ENCODE measurements at regions not wholly inside any gene's neighbourhood (a gene's known extent, or its start where the extent isn't known, plus 50 kb on each side); places are given as distances from the start of the nearest gene placed in this dataset.

DNA sequence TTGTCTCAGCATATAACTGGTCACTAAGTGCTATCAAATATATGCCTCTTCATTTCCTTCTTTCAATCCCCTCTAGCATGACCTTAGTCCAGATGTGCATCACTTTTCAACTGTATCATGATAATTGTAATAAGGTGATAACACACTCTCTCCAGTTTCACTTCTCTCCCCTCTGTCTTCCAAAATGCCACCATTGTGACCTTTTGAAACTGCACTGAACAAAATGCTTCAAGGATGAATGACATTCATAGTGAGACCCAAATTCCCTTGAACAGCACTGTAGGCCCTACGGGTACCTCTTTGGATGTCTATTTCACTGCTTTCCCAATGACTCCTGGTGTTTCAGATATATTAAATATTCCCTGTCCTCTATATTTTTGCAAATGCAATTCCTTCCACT is 224.8 kb downstream of the DNAJB9 start:
- TF ChIP-seq SNAI2 (CRISPR knock-in tag; IDR thresholded peaks at IDR 0.05) (no peak), ZNF70 (CRISPR knock-in tag; IDR thresholded peaks at IDR 0.05) (no peak), ZFP30 (CRISPR knock-in tag; IDR thresholded peaks at IDR 0.05) (no peak), ISL1 (CRISPR knock-in tag; IDR thresholded peaks at IDR 0.05) (no peak), OSR1 (CRISPR knock-in tag; IDR thresholded peaks at IDR 0.05) (no peak), ZNF565 (CRISPR knock-in tag; conservative IDR thresholded peaks at IDR 0.05; ENCODE audit: low read depth) (no peak), BACH2 (CRISPR knock-in tag; IDR thresholded peaks at IDR 0.05; ENCODE audit: borderline replicate concordance) (no peak), ZC3H10 (CRISPR knock-in tag; IDR thresholded peaks at IDR 0.05) (no peak), CSDC2 (CRISPR knock-in tag; IDR thresholded peaks at IDR 0.05) (no peak), ZFP3 (CRISPR knock-in tag; IDR thresholded peaks at IDR 0.05) (no peak), ESRRG (CRISPR knock-in tag; IDR thresholded peaks at IDR 0.05) (no peak), ZNF8 (CRISPR knock-in tag; IDR thresholded peaks at IDR 0.05) (no peak), TCF4 (CRISPR knock-in tag; IDR thresholded peaks at IDR 0.05; ENCODE audit: borderline replicate concordance) (no peak), TOX (CRISPR knock-in tag; IDR thresholded peaks at IDR 0.05; ENCODE audit: borderline replicate concordance) (no peak)
- TF ChIP-seq, protein P1, sequence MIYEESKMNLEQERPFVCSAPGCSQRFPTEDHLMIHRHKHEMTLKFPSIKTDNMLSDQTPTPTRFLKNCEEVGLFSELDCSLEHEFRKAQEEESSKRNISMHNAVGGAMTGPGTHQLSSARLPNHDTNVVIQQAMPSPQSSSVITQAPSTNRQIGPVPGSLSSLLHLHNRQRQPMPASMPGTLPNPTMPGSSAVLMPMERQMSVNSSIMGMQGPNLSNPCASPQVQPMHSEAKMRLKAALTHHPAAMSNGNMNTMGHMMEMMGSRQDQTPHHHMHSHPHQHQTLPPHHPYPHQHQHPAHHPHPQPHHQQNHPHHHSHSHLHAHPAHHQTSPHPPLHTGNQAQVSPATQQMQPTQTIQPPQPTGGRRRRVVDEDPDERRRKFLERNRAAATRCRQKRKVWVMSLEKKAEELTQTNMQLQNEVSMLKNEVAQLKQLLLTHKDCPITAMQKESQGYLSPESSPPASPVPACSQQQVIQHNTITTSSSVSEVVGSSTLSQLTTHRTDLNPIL (CRISPR knock-in tag; IDR thresholded peaks at IDR 0.05; ENCODE audit: low read depth), result no peak
- TF ChIP-seq, protein P2, sequence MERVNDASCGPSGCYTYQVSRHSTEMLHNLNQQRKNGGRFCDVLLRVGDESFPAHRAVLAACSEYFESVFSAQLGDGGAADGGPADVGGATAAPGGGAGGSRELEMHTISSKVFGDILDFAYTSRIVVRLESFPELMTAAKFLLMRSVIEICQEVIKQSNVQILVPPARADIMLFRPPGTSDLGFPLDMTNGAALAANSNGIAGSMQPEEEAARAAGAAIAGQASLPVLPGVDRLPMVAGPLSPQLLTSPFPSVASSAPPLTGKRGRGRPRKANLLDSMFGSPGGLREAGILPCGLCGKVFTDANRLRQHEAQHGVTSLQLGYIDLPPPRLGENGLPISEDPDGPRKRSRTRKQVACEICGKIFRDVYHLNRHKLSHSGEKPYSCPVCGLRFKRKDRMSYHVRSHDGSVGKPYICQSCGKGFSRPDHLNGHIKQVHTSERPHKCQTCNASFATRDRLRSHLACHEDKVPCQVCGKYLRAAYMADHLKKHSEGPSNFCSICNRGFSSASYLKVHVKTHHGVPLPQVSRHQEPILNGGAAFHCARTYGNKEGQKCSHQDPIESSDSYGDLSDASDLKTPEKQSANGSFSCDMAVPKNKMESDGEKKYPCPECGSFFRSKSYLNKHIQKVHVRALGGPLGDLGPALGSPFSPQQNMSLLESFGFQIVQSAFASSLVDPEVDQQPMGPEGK (CRISPR knock-in tag; IDR thresholded peaks at IDR 0.05; ENCODE audit: borderline replicate concordance), result no peak
- TF ChIP-seq, protein P3, sequence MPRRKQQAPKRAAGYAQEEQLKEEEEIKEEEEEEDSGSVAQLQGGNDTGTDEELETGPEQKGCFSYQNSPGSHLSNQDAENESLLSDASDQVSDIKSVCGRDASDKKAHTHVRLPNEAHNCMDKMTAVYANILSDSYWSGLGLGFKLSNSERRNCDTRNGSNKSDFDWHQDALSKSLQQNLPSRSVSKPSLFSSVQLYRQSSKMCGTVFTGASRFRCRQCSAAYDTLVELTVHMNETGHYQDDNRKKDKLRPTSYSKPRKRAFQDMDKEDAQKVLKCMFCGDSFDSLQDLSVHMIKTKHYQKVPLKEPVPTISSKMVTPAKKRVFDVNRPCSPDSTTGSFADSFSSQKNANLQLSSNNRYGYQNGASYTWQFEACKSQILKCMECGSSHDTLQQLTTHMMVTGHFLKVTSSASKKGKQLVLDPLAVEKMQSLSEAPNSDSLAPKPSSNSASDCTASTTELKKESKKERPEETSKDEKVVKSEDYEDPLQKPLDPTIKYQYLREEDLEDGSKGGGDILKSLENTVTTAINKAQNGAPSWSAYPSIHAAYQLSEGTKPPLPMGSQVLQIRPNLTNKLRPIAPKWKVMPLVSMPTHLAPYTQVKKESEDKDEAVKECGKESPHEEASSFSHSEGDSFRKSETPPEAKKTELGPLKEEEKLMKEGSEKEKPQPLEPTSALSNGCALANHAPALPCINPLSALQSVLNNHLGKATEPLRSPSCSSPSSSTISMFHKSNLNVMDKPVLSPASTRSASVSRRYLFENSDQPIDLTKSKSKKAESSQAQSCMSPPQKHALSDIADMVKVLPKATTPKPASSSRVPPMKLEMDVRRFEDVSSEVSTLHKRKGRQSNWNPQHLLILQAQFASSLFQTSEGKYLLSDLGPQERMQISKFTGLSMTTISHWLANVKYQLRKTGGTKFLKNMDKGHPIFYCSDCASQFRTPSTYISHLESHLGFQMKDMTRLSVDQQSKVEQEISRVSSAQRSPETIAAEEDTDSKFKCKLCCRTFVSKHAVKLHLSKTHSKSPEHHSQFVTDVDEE (CRISPR knock-in tag; IDR thresholded peaks at IDR 0.05), result no peak
- TF ChIP-seq, protein P4, sequence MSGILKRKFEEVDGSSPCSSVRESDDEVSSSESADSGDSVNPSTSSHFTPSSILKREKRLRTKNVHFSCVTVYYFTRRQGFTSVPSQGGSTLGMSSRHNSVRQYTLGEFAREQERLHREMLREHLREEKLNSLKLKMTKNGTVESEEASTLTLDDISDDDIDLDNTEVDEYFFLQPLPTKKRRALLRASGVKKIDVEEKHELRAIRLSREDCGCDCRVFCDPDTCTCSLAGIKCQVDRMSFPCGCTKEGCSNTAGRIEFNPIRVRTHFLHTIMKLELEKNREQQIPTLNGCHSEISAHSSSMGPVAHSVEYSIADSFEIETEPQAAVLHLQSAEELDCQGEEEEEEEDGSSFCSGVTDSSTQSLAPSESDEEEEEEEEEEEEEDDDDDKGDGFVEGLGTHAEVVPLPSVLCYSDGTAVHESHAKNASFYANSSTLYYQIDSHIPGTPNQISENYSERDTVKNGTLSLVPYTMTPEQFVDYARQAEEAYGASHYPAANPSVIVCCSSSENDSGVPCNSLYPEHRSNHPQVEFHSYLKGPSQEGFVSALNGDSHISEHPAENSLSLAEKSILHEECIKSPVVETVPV (CRISPR knock-in tag; IDR thresholded peaks at IDR 0.05), result no peak
- TF ChIP-seq, protein P5, sequence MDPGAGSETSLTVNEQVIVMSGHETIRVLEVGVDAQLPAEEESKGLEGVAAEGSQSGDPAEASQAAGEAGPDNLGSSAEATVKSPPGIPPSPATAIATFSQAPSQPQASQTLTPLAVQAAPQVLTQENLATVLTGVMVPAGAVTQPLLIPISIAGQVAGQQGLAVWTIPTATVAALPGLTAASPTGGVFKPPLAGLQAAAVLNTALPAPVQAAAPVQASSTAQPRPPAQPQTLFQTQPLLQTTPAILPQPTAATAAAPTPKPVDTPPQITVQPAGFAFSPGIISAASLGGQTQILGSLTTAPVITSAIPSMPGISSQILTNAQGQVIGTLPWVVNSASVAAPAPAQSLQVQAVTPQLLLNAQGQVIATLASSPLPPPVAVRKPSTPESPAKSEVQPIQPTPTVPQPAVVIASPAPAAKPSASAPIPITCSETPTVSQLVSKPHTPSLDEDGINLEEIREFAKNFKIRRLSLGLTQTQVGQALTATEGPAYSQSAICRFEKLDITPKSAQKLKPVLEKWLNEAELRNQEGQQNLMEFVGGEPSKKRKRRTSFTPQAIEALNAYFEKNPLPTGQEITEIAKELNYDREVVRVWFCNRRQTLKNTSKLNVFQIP (CRISPR knock-in tag; IDR thresholded peaks at IDR 0.05; ENCODE audit: borderline replicate concordance, low read depth), result no peak
- ATAC-seq, result no peak

DNA sequence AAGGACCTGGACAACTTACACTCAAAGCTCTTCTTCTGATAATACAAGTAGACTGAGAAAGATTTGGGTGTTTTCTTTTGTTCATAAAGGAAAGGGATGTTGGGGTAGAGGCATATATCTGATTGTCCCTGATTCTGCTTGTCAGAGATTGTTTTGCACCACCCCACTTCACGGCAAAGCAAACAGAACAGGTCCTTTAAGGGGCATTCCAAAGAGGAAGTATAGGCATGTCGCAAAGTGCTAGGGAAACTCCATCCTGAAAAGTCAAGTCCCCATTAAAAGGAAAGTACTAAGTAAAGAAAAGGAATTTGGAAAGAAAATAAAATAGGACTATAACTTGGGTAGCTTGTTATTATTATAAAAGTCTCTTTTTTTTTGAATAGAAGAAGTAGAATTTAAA is 233.0 kb downstream of the DNAJB9 start:
- TF ChIP-seq ZC3H10 (CRISPR knock-in tag; IDR thresholded peaks at IDR 0.05), result no peak

DNA sequence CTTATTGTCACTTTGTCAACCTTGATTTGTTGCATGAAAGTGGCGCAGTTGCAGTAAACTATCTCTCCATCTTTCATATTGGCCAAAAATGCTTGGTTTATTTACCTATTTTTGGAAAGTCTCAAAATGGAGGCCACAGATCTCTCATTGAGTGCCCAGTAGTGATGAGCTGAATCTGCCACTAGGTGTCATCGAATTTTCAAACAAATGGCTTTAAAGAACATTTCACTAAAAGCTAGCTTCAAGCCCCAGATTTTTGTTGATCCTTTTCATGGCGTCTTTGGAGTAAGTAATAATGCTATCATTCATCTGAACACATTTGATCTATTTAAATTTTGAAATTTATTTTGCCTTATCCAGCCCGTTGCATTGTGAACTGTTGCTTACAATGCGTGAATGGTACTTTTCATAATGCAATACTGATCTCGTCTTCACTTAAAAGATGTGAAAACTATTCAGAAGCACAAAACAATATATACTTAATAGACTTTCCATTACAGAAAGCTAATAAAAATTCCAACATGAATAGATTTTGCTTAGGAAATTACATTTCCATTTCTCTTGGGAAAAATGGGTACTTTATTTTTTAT is 236.2 kb downstream of the DNAJB9 start:
- TF ChIP-seq, protein P2 (CRISPR knock-in tag; IDR thresholded peaks at IDR 0.05; ENCODE audit: borderline replicate concordance), result no peak
- TF ChIP-seq ZNF565 (CRISPR knock-in tag; conservative IDR thresholded peaks at IDR 0.05; ENCODE audit: low read depth), result no peak
- TF ChIP-seq CSDC2 (CRISPR knock-in tag; IDR thresholded peaks at IDR 0.05), result no peak
- TF ChIP-seq, protein P5 (CRISPR knock-in tag; IDR thresholded peaks at IDR 0.05; ENCODE audit: borderline replicate concordance, low read depth), result no peak
- TF ChIP-seq, protein P1 (CRISPR knock-in tag; IDR thresholded peaks at IDR 0.05; ENCODE audit: low read depth), result no peak
- TF ChIP-seq GLIS3 (CRISPR knock-in tag; IDR thresholded peaks at IDR 0.05), result no peak
- TF ChIP-seq RARB (CRISPR knock-in tag; IDR thresholded peaks at IDR 0.05), result no peak
- no peak for TF ChIP-seq ISL1 (CRISPR knock-in tag; IDR thresholded peaks at IDR 0.05)
- TF ChIP-seq ZFP30 (CRISPR knock-in tag; IDR thresholded peaks at IDR 0.05), result no peak
- no peak for TF ChIP-seq ZC3H10 (CRISPR knock-in tag; IDR thresholded peaks at IDR 0.05)
- no peak for TF ChIP-seq ESRRG (CRISPR knock-in tag; IDR thresholded peaks at IDR 0.05)
- TF ChIP-seq BACH2 (CRISPR knock-in tag; IDR thresholded peaks at IDR 0.05; ENCODE audit: borderline replicate concordance), result no peak
- TF ChIP-seq OSR1 (CRISPR knock-in tag; IDR thresholded peaks at IDR 0.05), result no peak
- no peak; the same call in 2 of the 3 replicates for ATAC-seq

More for the DNA sequence above, 233.0 kb downstream of the DNAJB9 start:
- ATAC-seq, result no peak

Measured in SK-N-SH treated with all-trans-retinoic acid at 6 μM for 48 hours (cell line).